H1 (cell line): ENCODE measurements at regions not wholly inside any gene's neighbourhood (a gene's known extent, or its start where the extent isn't known, plus 50 kb on each side); places are given as distances from the start of the nearest gene placed in this dataset.

Experiments
- CTCF ChIA-PET: fragments of 300-600 bp; sonication (Branson Sonifier 250); formaldehyde crosslinking; loops from one replicate; lab custom pipeline; 2021; ENCODE audit not compliant: partially characterized antibody; lab: Charles Lee
- POLR2A ChIA-PET: fragments of 300-600 bp; sonication (Branson Sonifier 250); formaldehyde crosslinking; loops from one replicate; lab custom pipeline; 2021; ENCODE audit warnings: inconsistent platforms; ENCODE audit not compliant: partially characterized antibody; lab: Charles Lee
- DNase-seq, 2 experiments: peaks; one replicate each; pipeline versions ENCODE4 v3.0.0 to v3.0.0-alpha.2; 2010 to 2022; ENCODE audit warnings: low spot score in 2 of 2, low read depth in 1 of 2, mixed read lengths in 1 of 2
- FAIRE-seq: peaks from 2 replicates; lab custom pipeline; 2011; peaks lifted over from hg19 to GRCh38; lab: Jason Lieb, UNC
- H2AFZ ChIP-seq: 2 replicates; pipeline ENCODE4 v1.8.1; 2012; ENCODE audit warnings: low read length, inconsistent platforms
- H2AK5ac ChIP-seq: 2 replicates; pipeline ENCODE4 v1.6.1; 2013; ENCODE audit warnings: low read depth, low read length
- H2BK120ac ChIP-seq: replicated peaks from 2 replicates; pipeline ENCODE3; 2013; ENCODE audit warnings: low read depth, low read length, inconsistent platforms
- H2BK12ac ChIP-seq: 2 replicates; pipeline ENCODE4 v1.6.1; 2013; ENCODE audit warnings: low read depth, low read length
- H2BK15ac ChIP-seq: 2 replicates; pipeline ENCODE4 v1.6.1; 2013; ENCODE audit warnings: low read length
- H2BK20ac ChIP-seq: 2 replicates; pipeline ENCODE4 v1.6.1; 2013; ENCODE audit warnings: low read length
- H2BK5ac ChIP-seq: 2 replicates; pipeline ENCODE4 v1.6.1; 2013; ENCODE audit warnings: low read depth, low read length
- H3K14ac ChIP-seq: 2 replicates; pipeline ENCODE4 v1.6.1; 2013; ENCODE audit warnings: inconsistent platforms; ENCODE audit not compliant: insufficient read length
- H3K18ac ChIP-seq: 2 replicates; pipeline ENCODE4 v1.6.1; 2013; ENCODE audit warnings: low read length; ENCODE audit errors: extremely low read depth
- H3K23ac ChIP-seq: 2 replicates; pipeline ENCODE4 v1.6.1; 2013; ENCODE audit warnings: inconsistent platforms; ENCODE audit not compliant: insufficient read length
- H3K23me2 ChIP-seq: 2 replicates; pipeline ENCODE4 v1.6.1; 2013; ENCODE audit warnings: low read depth, low read length
- H3K27ac ChIP-seq: 2 replicates; pipeline ENCODE4 v1.6.1; 2011; ENCODE audit warnings: low read depth, low read length, inconsistent platforms
- H3K27me3 ChIP-seq, 4 experiments: replicated peaks in 1 of 4; 1 replicate in 1 of 4; 2 replicates in 3 of 4; pipeline versions ENCODE4 v1.6.1 to v1.8.1; 2011 to 2013; ENCODE audit warnings: low read length in 3 of 4, mild to moderate bottlenecking in 3 of 4, inconsistent platforms in 2 of 4, mixed read lengths in 2 of 4, moderate library complexity in 1 of 4; ENCODE audit not compliant: control insufficient read depth in 3 of 4, insufficient read depth in 3 of 4; ENCODE audit errors: extremely low read depth in 1 of 4
- H3K36me3 ChIP-seq, 4 experiments: 2 replicates each; pipeline versions ENCODE4 v1.6.1 to v1.8.1; 2011 to 2013; ENCODE audit warnings: mild to moderate bottlenecking in 4 of 4, low read length in 3 of 4, moderate library complexity in 2 of 4, control low read depth in 1 of 4, inconsistent platforms in 1 of 4; ENCODE audit not compliant: insufficient read depth in 4 of 4, control insufficient read depth in 2 of 4
- H3K4ac ChIP-seq: replicated peaks from 2 replicates; pipeline ENCODE3; 2013; ENCODE audit warnings: low read length, low read depth, mixed read lengths, inconsistent platforms; ENCODE audit not compliant: insufficient read length
- H3K4me1 ChIP-seq, 4 experiments: replicated peaks in 1 of 4; 1 replicate in 1 of 4; 2 replicates in 3 of 4; pipeline versions ENCODE4 v1.6.1 to v1.8.1; 2011 to 2013; ENCODE audit warnings: low read length in 3 of 4, inconsistent platforms in 2 of 4, mixed read lengths in 1 of 4; ENCODE audit not compliant: insufficient read depth in 4 of 4, control insufficient read depth in 3 of 4
- H3K4me2 ChIP-seq, 2 experiments: 2 replicates each; pipeline versions ENCODE4 v1.6.1 to v1.8.1; 2011 to 2013; ENCODE audit warnings: low read depth in 2 of 2, low read length in 2 of 2, control low read depth in 1 of 2, inconsistent platforms in 1 of 2, mild to moderate bottlenecking in 1 of 2; ENCODE audit not compliant: insufficient read depth in 1 of 2
- H3K4me3 ChIP-seq, 4 experiments: fragments of 200-600, 300-600 bp in 1 of 4; sonication (generic), shearing (Covaris generic), sonication (Bioruptor Twin) in 1 of 4; 2 replicates each; pipeline versions ENCODE4 v1.5.1 to v1.8.1; 2011 to 2016; ENCODE audit warnings: low read length in 4 of 4, low read depth in 3 of 4, control low read depth in 2 of 4, inconsistent platforms in 2 of 4, mild to moderate bottlenecking in 2 of 4, mixed read lengths in 1 of 4, moderate library complexity in 1 of 4; ENCODE audit not compliant: insufficient read depth in 2 of 4; ENCODE audit errors: extremely low read depth in 1 of 4
- H3K56ac ChIP-seq: replicated peaks from 2 replicates; pipeline ENCODE3; 2013; ENCODE audit warnings: low read depth, mild to moderate bottlenecking, mixed read lengths, low read length, inconsistent platforms; ENCODE audit not compliant: insufficient read length
- H3K79me1 ChIP-seq: 2 replicates; pipeline ENCODE4 v1.6.1; 2013; ENCODE audit warnings: low read depth, low read length, control low read depth
- H3K79me2 ChIP-seq, 2 experiments: 2 replicates each; pipeline versions ENCODE4 v1.6.1 to v1.8.1; 2012 to 2013; ENCODE audit warnings: low read length in 2 of 2, mild to moderate bottlenecking in 2 of 2, inconsistent platforms in 1 of 2; ENCODE audit not compliant: insufficient read depth in 2 of 2, control insufficient read depth in 1 of 2
- H3K9ac ChIP-seq, 4 experiments: replicated peaks in 1 of 4; 1 replicate in 1 of 4; 2 replicates in 3 of 4; pipeline versions ENCODE4 v1.6.1 to v1.8.1; 2011 to 2013; ENCODE audit warnings: low read depth in 3 of 4, low read length in 3 of 4, control low read depth in 2 of 4, mild to moderate bottlenecking in 2 of 4, moderate library complexity in 2 of 4, inconsistent platforms in 1 of 4; ENCODE audit errors: extremely low read depth in 1 of 4
- H3K9me3 ChIP-seq, 2 experiments: 2 replicates each; pipeline versions ENCODE4 v1.6.1 to v1.8.1; 2012 to 2013; ENCODE audit warnings: mild to moderate bottlenecking in 2 of 2, moderate library complexity in 2 of 2, control low read depth in 1 of 2, inconsistent platforms in 1 of 2, low read depth in 1 of 2, low read length in 1 of 2, mixed read lengths in 1 of 2; ENCODE audit not compliant: insufficient read depth in 2 of 2
- H4K20me1 ChIP-seq, 2 experiments: replicated peaks in 1 of 2; 2 replicates each; pipeline versions ENCODE3 to v1.8.1; 2011 to 2013; ENCODE audit warnings: inconsistent platforms in 2 of 2, low read length in 2 of 2, mild to moderate bottlenecking in 1 of 2; ENCODE audit not compliant: insufficient read depth in 2 of 2, control insufficient read depth in 1 of 2
- H4K5ac ChIP-seq: 2 replicates; pipeline ENCODE4 v1.6.1; 2013; ENCODE audit warnings: low read length, low read depth, mixed read lengths, inconsistent platforms; ENCODE audit not compliant: insufficient read length
- H4K8ac ChIP-seq: 2 replicates; pipeline ENCODE4 v1.8.0; 2013; ENCODE audit warnings: mild to moderate bottlenecking, moderate library complexity, low read length, inconsistent platforms; ENCODE audit not compliant: insufficient read depth; ENCODE audit errors: extremely low read depth
- H4K91ac ChIP-seq: replicated peaks from 2 replicates; pipeline ENCODE3; 2013; ENCODE audit warnings: low read length, mixed read lengths, inconsistent platforms; ENCODE audit not compliant: insufficient read length
- BACH1 ChIP-seq: IDR thresholded peaks from 2 replicates; pipeline ENCODE4 v1.6.1; 2012; ENCODE audit warnings: low read length, improper control_type of control experiment
- RNF2 ChIP-seq: fragments of 200-900, 300-1000 bp; sonication (generic); IDR thresholded peaks from 2 replicates; pipeline ENCODE4 v1.7.1; 2016; ENCODE audit warnings: borderline replicate concordance, low read depth, mild to moderate bottlenecking, antibody characterized with exemption, low read length; ENCODE audit not compliant: poor library complexity, severe bottlenecking; ENCODE audit errors: missing control alignments
- ZNF274 ChIP-seq: IDR thresholded peaks from 2 replicates; pipeline ENCODE4 v1.7.0; 2012; ENCODE audit warnings: low read length, borderline replicate concordance; ENCODE audit errors: extremely low read depth

DNA sequence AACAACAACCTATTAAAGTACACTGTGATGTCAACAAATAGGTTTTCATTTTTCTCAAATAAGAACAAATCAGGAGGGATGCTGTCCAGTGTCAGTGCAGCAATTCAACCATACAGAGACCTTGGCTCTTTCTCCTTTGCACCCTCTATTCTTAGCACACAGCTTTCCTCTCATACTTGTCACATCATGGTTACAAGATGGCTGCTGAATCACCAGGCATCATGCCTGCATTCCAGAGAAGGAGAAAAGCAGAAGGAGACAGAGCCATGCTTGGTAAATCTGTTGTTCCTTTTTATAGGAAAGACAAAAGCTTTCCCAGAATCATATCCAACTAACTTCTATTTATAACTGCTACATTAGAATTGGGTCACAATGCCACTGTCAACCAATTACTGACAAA, 124.7 kb upstream of the VLDLR start:
- H4K5ac ChIP-seq = no peak overlapping the region
- no peak overlapping the region for H3K14ac ChIP-seq
- H2AFZ ChIP-seq = no peak overlapping the region
- H3K4ac ChIP-seq = no peak overlapping the region
- no peak overlapping the region for H2BK15ac ChIP-seq
- H2AK5ac ChIP-seq = no peak overlapping the region
- no peaks in the 10 kb centered on the region for H4K20me1 ChIP-seq
- no peak overlapping the region for H3K27ac ChIP-seq
- no peak overlapping the region for H2BK120ac ChIP-seq
- H3K4me3 ChIP-seq = no peak overlapping the region
- no peaks in the 10 kb centered on the region for H3K23me2 ChIP-seq
- no peaks in the 10 kb centered on the region for H3K9me3 ChIP-seq
- H3K18ac ChIP-seq = no peak overlapping the region
- no peaks in the 10 kb centered on the region for H3K79me2 ChIP-seq
- H3K4me2 ChIP-seq = no peak overlapping the region
- no peak for DNase-seq
- no peak overlapping the region for H2BK12ac ChIP-seq
- POLR2A ChIA-PET = interaction anchor here (0.6 kb wide), 1 partner anchor 297 kb away, joined by 3 read pairs; no protein-coding TSS in a partner anchor
- peaks cover 0 to 3% (median 0%) of the 10 kb centered on the region in 4 experiments; a peak in 1 of 8 replicates for H3K36me3 ChIP-seq
- no peaks in the 10 kb centered on the region for H3K27me3 ChIP-seq
- no peak overlapping the region for H4K8ac ChIP-seq
- no peak overlapping the region for H3K56ac ChIP-seq
- H2BK20ac ChIP-seq = no peak overlapping the region
- H3K79me1 ChIP-seq = no peaks in the 10 kb centered on the region
- H3K9ac ChIP-seq = no peak overlapping the region
- H2BK5ac ChIP-seq = no peak overlapping the region
- no peak for FAIRE-seq
- CTCF ChIA-PET = interaction anchor here (0.7 kb wide), 1 partner anchor 350 kb away, joined by 3 read pairs; no protein-coding TSS in a partner anchor
- H3K23ac ChIP-seq = no peak overlapping the region
- peaks cover 0 to 6% (median 4%) of the 10 kb centered on the region in 4 experiments; a peak in 2 of 7 replicates for H3K4me1 ChIP-seq
- no peak overlapping the region for H4K91ac ChIP-seq
- TF ChIP-seq RNF2 (no peak), BACH1 (no peak), ZNF274 (no peak)
